ENCODE measurements at regions not wholly inside any gene's neighbourhood (a gene's known extent, or its start where the extent isn't known, plus 50 kb on each side); places are given as distances from the start of the nearest gene placed in this dataset.
A peak's percentile ranks its signal among the peaks of the same experiment; 100 is the strongest.

GRCh38 chr15:39172380-39173281 lies 408.2 kb upstream of the THBS1 start:
- H3K27me3 ChIP-seq = no peaks in the 10 kb centered on the region
- peak overlapping the region in 3 of 4 donors; percentile 40 to 68 (median 59) for H3K27ac ChIP-seq
- peak overlapping the region in 2 of 4 donors; percentile 8 to 20 for H3K4me3 ChIP-seq
- no peaks in the 10 kb centered on the region for H3K9me3 ChIP-seq
- H3K4me1 ChIP-seq = peaks cover 0 to 29% (median 10%) of the 10 kb centered on the region in 3 donors
- intact Hi-C loops (cut with DNase I) = loop anchor here (5.0 kb wide), 1 partner anchor 410 kb away; the partner anchor contains the start of gene THBS1
- TF ChIP-seq, protein P1, sequence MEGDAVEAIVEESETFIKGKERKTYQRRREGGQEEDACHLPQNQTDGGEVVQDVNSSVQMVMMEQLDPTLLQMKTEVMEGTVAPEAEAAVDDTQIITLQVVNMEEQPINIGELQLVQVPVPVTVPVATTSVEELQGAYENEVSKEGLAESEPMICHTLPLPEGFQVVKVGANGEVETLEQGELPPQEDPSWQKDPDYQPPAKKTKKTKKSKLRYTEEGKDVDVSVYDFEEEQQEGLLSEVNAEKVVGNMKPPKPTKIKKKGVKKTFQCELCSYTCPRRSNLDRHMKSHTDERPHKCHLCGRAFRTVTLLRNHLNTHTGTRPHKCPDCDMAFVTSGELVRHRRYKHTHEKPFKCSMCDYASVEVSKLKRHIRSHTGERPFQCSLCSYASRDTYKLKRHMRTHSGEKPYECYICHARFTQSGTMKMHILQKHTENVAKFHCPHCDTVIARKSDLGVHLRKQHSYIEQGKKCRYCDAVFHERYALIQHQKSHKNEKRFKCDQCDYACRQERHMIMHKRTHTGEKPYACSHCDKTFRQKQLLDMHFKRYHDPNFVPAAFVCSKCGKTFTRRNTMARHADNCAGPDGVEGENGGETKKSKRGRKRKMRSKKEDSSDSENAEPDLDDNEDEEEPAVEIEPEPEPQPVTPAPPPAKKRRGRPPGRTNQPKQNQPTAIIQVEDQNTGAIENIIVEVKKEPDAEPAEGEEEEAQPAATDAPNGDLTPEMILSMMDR (IDR thresholded peaks at IDR 0.05) = no peak
- TF ChIP-seq POLR2A (IDR thresholded peaks at IDR 0.05) = no peak
- no peak for DNase-seq
- 68 to 70% methylated on average over 15 of the region's 17 CpGs for WGBS, 2 donors
- H3K36me3 ChIP-seq = no peaks in the 10 kb centered on the region

- TF ChIP-seq, protein P1 (IDR thresholded peaks at IDR 0.05) = no peak
- TF ChIP-seq POLR2A (IDR thresholded peaks at IDR 0.05) = no peak
- no peak for DNase-seq
- 90 to 94% methylated on average over 4 of the region's 4 CpGs for WGBS, 2 donors
- Histone ChIP-seq H3K4me3 (peak overlapping the region in 1 of 4 donors; percentile 20), H3K36me3 (no peaks in the 10 kb centered on the region), H3K27ac (peak overlapping the region in 3 of 4 donors; percentile 40 to 68 (median 59)), H3K9me3 (no peaks in the 10 kb centered on the region), H3K4me1 (peaks cover 0 to 37% (median 15%) of the 10 kb centered on the region in 3 donors), H3K27me3 (no peaks in the 10 kb centered on the region)
- intact Hi-C loops (cut with DNase I) = loop anchor here (5.0 kb wide), 1 partner anchor 409 kb away; the partner anchor contains the start of gene THBS1
Observed at GRCh38 chr15:39173426-39173825, 407.5 kb upstream of the THBS1 start.

- H3K4me3 ChIP-seq = no peak overlapping the region
- H3K9me3 ChIP-seq = no peaks in the 10 kb centered on the region
- TF ChIP-seq POLR2A (IDR thresholded peaks at IDR 0.05) = no peak
- TF ChIP-seq, protein P1 (IDR thresholded peaks at IDR 0.05) = no peak
- H3K36me3 ChIP-seq = no peaks in the 10 kb centered on the region
- H3K4me1 ChIP-seq = peaks cover 0 to 46% (median 17%) of the 10 kb centered on the region in 3 donors
- no peak overlapping the region for H3K27ac ChIP-seq
- intact Hi-C loops (cut with DNase I) = loop anchor here (5.0 kb wide), 1 partner anchor 408 kb away; the partner anchor contains the start of gene THBS1
- DNase-seq = no peak
- H3K27me3 ChIP-seq = no peaks in the 10 kb centered on the region
- 83 to 88% methylated on average over 1 of the region's 1 CpG for WGBS, 2 donors
Observed at GRCh38 chr15:39174332-39174731, 406.5 kb upstream of the THBS1 start.

DNA sequence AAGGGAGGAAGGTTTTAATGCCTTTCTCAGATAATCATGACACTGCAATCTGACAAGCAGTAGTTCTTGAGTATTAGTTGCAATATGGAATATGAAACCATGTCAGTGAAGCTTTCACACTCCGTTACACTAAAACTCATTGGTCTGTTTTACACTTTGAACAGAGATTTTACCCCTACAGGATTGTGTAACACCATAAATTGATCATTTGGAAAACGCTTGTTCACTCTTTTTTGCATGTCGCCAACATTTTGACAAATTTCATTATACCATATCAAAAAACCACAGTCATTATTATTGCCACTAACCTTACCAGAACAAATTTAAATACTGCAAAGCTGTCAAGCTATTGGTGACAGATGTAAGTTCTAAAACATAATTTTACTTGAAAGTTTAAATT lies 404.8 kb upstream of the THBS1 start:
- no peaks in the 10 kb centered on the region for H3K36me3 ChIP-seq
- WGBS, 2 donors = 82 to 88% methylated on average over 3 of the region's 3 CpGs

More for the DNA sequence above, 404.8 kb upstream of the THBS1 start:
- H3K9me3 ChIP-seq = no peaks in the 10 kb centered on the region
- intact Hi-C loops (cut with DNase I) = no loop called here
- no peaks in the 10 kb centered on the region for H3K27me3 ChIP-seq
- H3K27ac ChIP-seq = no peak overlapping the region
- TF ChIP-seq, protein P1 (IDR thresholded peaks at IDR 0.05) = no peak
- no peak for TF ChIP-seq POLR2A (IDR thresholded peaks at IDR 0.05)
- H3K4me3 ChIP-seq = no peak overlapping the region
- no peak for DNase-seq
- H3K4me1 ChIP-seq = peaks cover 0 to 62% (median 20%) of the 10 kb centered on the region in 3 donors

Measured in esophagus squamous epithelium (tissue), 5 donors.